ENCODE measurements at regions not wholly inside any gene's neighbourhood (a gene's known extent, or its start where the extent isn't known, plus 50 kb on each side); places are given as distances from the start of the nearest gene placed in this dataset.

DNA sequence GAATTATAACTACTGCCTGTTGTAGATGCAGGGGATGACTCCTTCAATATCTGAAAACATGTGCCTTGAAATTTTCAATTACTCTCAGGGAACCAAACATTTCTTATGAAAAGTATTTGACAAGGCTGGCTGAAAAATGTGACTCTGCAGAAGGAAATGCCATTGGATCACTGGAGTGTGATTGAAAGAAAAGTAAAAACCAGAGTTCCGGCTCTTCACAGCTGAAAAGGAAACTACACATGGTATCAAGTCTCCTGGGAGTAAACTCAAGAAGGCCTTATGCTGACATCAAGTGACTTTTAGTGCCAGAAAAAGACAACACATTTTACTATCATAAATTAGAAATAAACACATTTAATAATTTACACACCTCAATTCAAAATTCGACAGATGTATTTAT is 693.0 kb downstream of the LRFN5 start:
- TF ChIP-seq, protein P1, sequence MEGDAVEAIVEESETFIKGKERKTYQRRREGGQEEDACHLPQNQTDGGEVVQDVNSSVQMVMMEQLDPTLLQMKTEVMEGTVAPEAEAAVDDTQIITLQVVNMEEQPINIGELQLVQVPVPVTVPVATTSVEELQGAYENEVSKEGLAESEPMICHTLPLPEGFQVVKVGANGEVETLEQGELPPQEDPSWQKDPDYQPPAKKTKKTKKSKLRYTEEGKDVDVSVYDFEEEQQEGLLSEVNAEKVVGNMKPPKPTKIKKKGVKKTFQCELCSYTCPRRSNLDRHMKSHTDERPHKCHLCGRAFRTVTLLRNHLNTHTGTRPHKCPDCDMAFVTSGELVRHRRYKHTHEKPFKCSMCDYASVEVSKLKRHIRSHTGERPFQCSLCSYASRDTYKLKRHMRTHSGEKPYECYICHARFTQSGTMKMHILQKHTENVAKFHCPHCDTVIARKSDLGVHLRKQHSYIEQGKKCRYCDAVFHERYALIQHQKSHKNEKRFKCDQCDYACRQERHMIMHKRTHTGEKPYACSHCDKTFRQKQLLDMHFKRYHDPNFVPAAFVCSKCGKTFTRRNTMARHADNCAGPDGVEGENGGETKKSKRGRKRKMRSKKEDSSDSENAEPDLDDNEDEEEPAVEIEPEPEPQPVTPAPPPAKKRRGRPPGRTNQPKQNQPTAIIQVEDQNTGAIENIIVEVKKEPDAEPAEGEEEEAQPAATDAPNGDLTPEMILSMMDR (IDR thresholded peaks at IDR 0.05; ENCODE audit: insufficient read depth, low read length, poor library complexity, severe bottlenecking): no peak
- no peak for DNase-seq (ENCODE audit: extremely low read depth, insufficient read length)

DNA sequence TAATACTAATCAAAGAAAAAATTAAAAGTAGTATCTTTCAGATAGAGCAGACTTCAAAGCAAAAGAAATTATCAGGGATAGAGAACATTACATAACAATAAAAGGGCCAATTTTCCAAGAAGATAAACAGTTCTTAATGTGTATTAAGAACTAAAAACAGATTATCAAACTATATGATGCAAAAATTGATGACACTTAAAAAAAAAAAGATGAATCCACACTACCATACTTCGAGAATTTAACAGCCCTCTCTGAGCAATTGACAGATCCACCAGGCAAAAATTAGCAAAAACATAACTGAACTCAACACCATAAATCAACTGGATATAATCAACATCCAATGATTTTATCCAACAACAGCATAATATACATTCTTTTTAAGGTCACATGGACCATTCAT is 686.5 kb downstream of the LRFN5 start:
- H3K36me3 ChIP-seq (ENCODE audit: control insufficient read depth, insufficient read depth, low read length): no peaks in the 10 kb centered on the region
- no peak for DNase-seq (ENCODE audit: extremely low read depth, insufficient read length)

More for the DNA sequence above, 693.0 kb downstream of the LRFN5 start:
- Histone ChIP-seq H3K27me3 (replicated peaks; ENCODE audit: control insufficient read depth, insufficient read depth, low read length) (no peaks in the 10 kb centered on the region), H3K4me3 (replicated peaks; ENCODE audit: low read depth, low read length) (no peak overlapping the region), H3K36me3 (ENCODE audit: control insufficient read depth, insufficient read depth, low read length) (no peaks in the 10 kb centered on the region)

DNA sequence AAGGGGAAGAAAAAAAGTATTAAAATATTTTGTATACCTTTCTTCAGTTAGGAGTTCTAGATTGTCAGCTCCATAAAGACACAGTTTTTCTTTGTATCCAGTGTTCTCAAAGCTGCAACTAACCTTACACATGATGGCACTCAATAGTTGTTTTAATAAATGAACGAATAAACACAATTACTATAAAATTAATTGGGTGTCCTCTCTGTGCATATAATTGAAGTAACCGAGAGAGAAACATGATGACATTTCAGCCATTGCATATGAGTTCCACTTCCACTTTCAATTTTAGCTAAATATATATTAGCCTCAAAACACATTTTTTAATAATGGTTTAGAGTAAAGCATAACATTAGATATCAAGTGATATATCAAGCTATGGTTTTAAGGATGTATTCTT is 671.2 kb downstream of the LRFN5 start:
- no peak overlapping the region for H3K4me3 ChIP-seq (replicated peaks; ENCODE audit: low read depth, low read length)
- TF ChIP-seq, protein P1 (IDR thresholded peaks at IDR 0.05; ENCODE audit: insufficient read depth, low read length, poor library complexity, severe bottlenecking): no peak
- DNase-seq (ENCODE audit: extremely low read depth, insufficient read length): no peak
- no peaks in the 10 kb centered on the region for H3K27me3 ChIP-seq (replicated peaks; ENCODE audit: control insufficient read depth, insufficient read depth, low read length)
- no peaks in the 10 kb centered on the region for H3K36me3 ChIP-seq (ENCODE audit: control insufficient read depth, insufficient read depth, low read length)

More for the DNA sequence above, 686.5 kb downstream of the LRFN5 start:
- TF ChIP-seq, protein P1 (IDR thresholded peaks at IDR 0.05; ENCODE audit: insufficient read depth, low read length, poor library complexity, severe bottlenecking): no peak
- Histone ChIP-seq H3K4me3 (replicated peaks; ENCODE audit: low read depth, low read length) (no peak overlapping the region), H3K27me3 (replicated peaks; ENCODE audit: control insufficient read depth, insufficient read depth, low read length) (no peaks in the 10 kb centered on the region)

DNA sequence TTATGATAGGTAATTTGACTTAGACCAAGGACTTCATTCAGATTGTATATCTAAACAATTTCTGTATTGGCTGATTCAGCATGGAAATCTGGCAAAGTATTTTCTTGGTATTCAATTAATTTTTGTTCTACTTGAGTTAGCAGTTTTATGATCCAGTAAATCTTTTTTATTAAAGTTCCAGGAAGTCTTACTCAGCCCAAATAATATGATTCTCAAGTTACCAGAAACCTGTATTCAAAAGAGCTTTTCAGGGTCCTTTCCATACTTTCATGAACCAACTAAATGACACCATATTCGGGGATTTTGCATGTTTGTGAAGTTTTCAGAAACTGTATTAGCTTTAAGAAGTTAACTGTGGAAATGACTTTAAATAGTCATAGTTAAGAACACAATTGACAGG is 662.6 kb downstream of the LRFN5 start:
- no peak overlapping the region for H3K4me3 ChIP-seq (replicated peaks; ENCODE audit: low read depth, low read length)
- DNase-seq (ENCODE audit: extremely low read depth, insufficient read length): no peak
- no peaks in the 10 kb centered on the region for H3K27me3 ChIP-seq (replicated peaks; ENCODE audit: control insufficient read depth, insufficient read depth, low read length)
- no peaks in the 10 kb centered on the region for H3K36me3 ChIP-seq (ENCODE audit: control insufficient read depth, insufficient read depth, low read length)
- TF ChIP-seq, protein P1 (IDR thresholded peaks at IDR 0.05; ENCODE audit: insufficient read depth, low read length, poor library complexity, severe bottlenecking): no peak

DNA sequence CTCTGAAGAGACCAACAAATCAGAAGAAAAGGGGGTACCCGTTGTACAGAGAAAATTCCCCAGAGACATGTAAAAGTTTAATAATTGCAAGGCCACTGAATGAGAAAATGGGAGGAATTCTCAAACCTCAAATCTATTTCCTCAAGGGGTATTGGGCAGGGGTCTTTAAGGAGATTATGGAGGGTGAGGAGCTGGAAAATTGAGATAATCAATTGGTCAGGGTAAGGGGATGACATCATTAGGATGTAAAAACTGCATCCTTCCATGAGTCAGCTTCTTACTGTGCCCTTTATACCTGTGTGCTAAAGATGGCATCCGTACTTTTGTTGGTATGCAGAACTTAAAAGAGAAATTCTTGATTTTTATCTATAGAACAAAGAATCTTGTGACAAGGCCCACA is 641.5 kb downstream of the LRFN5 start:
- no peak for DNase-seq (ENCODE audit: extremely low read depth, insufficient read length)
- no peaks in the 10 kb centered on the region for H3K36me3 ChIP-seq (ENCODE audit: control insufficient read depth, insufficient read depth, low read length)
- TF ChIP-seq, protein P1 (IDR thresholded peaks at IDR 0.05; ENCODE audit: insufficient read depth, low read length, poor library complexity, severe bottlenecking): no peak
- no peaks in the 10 kb centered on the region for H3K27me3 ChIP-seq (replicated peaks; ENCODE audit: control insufficient read depth, insufficient read depth, low read length)
- H3K4me3 ChIP-seq (replicated peaks; ENCODE audit: low read depth, low read length): no peak overlapping the region

DNA sequence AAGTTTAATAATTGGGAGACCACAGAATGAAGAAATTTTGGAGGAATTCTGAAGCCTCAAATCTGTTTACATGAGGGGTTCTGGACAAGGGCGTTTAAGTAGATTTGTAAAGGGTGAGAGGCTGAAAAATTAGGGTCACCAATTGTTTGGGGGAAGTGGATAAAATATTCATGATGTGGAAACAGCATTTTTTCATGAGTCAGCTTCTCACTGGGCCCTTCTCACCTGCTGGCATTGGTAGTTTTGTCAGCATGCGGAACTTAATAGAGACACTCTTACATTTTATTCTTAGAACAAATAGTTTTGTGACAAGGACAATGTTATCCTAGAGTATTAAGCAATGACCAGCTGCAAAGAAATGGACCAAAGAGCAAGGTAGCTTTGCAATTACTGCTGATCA is 634.4 kb downstream of the LRFN5 start:
- DNase-seq (ENCODE audit: extremely low read depth, insufficient read length): no peak
- Histone ChIP-seq H3K36me3 (ENCODE audit: control insufficient read depth, insufficient read depth, low read length) (no peaks in the 10 kb centered on the region), H3K4me3 (replicated peaks; ENCODE audit: low read depth, low read length) (no peak overlapping the region), H3K27me3 (replicated peaks; ENCODE audit: control insufficient read depth, insufficient read depth, low read length) (no peaks in the 10 kb centered on the region)
- TF ChIP-seq, protein P1 (IDR thresholded peaks at IDR 0.05; ENCODE audit: insufficient read depth, low read length, poor library complexity, severe bottlenecking): no peak

All from GM06990 (cell line).